Cardiac muscle cell (in vitro differentiated cells and primary cell): ENCODE measurements at regions not wholly inside any gene's neighbourhood (a gene's known extent, or its start where the extent isn't known, plus 50 kb on each side); places are given as distances from the start of the nearest gene placed in this dataset.

ENCODE experiments used
- DNase-seq, 2 donors: peaks; one replicate each; pipeline versions ENCODE4 v3.0.0 to v3.0.0-alpha.2; 2010 to 2017; ENCODE audit warnings: low read depth in 1 of 2, low spot score in 1 of 2
- H3K27ac ChIP-seq: fragments of 200-600 bp; sonication (generic); 2 replicates; pipeline ENCODE4 v1.5.1; 2016
- H3K27me3 ChIP-seq: fragments of 200-600 bp; sonication (generic); 2 replicates; pipeline ENCODE4 v1.6.0; 2016; ENCODE audit warnings: control low read depth
- H3K36me3 ChIP-seq: fragments of 200-600 bp; sonication (generic); 2 replicates; pipeline ENCODE4 v1.5.1; 2016; ENCODE audit warnings: control low read depth
- H3K4me1 ChIP-seq: fragments of 200-600 bp; sonication (generic); 2 replicates; pipeline ENCODE4 v1.8.1; 2017; ENCODE audit warnings: low read depth, mild to moderate bottlenecking, mixed run types
- H3K4me3 ChIP-seq: fragments of 200-600 bp; sonication (generic); 2 replicates; pipeline ENCODE4 v1.5.1; 2016; ENCODE audit warnings: mild to moderate bottlenecking
- H3K9me3 ChIP-seq: fragments of 200-600 bp; sonication (generic); 2 replicates; pipeline ENCODE4 v1.5.1; 2017; ENCODE audit warnings: low read depth, mild to moderate bottlenecking, control low read depth
- TF ChIP-seq, protein P1 (sequence below): IDR thresholded peaks from 2 replicates; pipeline ENCODE4 v1.5.1; 2012; ENCODE audit warnings: low read depth, mild to moderate bottlenecking, low read length

DNA sequence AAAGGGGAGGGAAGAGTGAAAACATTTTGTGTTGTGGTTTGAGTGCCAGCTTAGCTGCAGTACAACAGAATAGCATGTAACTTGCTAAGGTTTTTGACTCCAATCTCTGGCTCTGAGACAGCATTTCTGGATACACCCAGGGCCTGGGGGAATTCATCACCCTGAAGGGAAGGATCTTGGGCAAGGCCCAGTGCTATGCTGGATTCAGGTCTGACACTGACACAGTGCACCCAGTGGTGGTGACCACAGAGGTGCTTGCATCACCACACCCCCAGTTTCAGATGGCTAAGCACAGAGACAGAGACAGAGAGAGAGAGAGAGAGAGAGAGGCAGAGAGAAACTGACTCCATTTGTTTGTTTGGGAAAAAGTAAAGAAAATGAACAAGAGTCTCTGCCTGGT lies 74.1 kb upstream of the KBTBD8 start:
- DNase-seq = no peak
- TF ChIP-seq, protein P1, sequence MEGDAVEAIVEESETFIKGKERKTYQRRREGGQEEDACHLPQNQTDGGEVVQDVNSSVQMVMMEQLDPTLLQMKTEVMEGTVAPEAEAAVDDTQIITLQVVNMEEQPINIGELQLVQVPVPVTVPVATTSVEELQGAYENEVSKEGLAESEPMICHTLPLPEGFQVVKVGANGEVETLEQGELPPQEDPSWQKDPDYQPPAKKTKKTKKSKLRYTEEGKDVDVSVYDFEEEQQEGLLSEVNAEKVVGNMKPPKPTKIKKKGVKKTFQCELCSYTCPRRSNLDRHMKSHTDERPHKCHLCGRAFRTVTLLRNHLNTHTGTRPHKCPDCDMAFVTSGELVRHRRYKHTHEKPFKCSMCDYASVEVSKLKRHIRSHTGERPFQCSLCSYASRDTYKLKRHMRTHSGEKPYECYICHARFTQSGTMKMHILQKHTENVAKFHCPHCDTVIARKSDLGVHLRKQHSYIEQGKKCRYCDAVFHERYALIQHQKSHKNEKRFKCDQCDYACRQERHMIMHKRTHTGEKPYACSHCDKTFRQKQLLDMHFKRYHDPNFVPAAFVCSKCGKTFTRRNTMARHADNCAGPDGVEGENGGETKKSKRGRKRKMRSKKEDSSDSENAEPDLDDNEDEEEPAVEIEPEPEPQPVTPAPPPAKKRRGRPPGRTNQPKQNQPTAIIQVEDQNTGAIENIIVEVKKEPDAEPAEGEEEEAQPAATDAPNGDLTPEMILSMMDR = no peak
- no peaks in the 10 kb centered on the region for H3K27me3 ChIP-seq
- H3K27ac ChIP-seq = no peak overlapping the region
- H3K4me1 ChIP-seq = peaks cover 7% of the 10 kb centered on the region
- H3K4me3 ChIP-seq = no peak overlapping the region
- no peaks in the 10 kb centered on the region for H3K36me3 ChIP-seq
- H3K9me3 ChIP-seq = no peaks in the 10 kb centered on the region

DNA sequence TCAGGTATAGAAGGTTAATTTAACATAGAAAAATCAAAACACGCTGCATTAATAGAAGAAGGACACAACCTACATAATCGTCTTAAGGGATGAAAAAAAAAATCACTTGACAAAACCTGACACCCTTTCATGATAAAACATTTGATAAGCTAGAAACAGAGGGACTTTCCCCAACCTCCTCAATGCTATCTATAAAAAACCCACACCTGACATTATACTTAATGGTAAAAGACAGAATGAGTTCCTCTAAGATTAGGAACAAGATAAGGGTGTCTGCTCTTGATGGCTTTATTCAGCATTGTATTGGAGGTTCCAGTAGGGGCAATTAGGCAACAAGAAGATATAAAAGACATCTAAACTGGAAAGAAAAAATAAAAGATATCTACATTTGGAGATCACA lies 69.9 kb upstream of the KBTBD8 start:
- TF ChIP-seq, protein P1 = no peak
- Histone ChIP-seq H3K9me3 (no peaks in the 10 kb centered on the region), H3K4me1 (peaks cover 21% of the 10 kb centered on the region), H3K27me3 (no peaks in the 10 kb centered on the region), H3K27ac (no peak overlapping the region), H3K4me3 (no peak overlapping the region), H3K36me3 (no peaks in the 10 kb centered on the region)
- DNase-seq = no peak

DNA sequence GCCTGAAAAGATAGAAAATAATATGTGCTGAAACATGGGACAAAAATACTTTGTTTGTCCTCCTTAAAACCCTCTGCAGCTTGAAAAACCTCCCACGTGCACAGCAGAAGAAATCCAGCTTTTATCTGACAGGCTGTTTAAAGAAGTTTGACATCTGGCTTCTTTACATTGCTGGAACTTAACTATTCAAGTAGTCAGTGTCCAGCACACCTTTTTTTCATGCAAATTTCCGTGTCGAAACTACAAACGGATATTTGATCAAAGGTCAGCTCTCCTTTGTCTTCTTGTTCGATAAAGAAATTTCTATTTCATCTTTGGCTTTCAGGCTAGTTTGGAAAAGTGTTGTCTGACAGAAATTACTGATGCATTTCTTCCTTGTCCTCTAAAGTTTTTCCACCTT lies 66.8 kb upstream of the KBTBD8 start:
- Histone ChIP-seq H3K36me3 (no peaks in the 10 kb centered on the region), H3K4me3 (no peak overlapping the region), H3K27me3 (no peaks in the 10 kb centered on the region), H3K9me3 (no peaks in the 10 kb centered on the region), H3K4me1 (peaks cover 21% of the 10 kb centered on the region), H3K27ac (no peak overlapping the region)
- peak in 1 of 2 donors; percentile 6 for DNase-seq
- TF ChIP-seq, protein P1 = no peak

- H3K4me3 ChIP-seq = no peak overlapping the region
- H3K27ac ChIP-seq = no peak overlapping the region
- H3K4me1 ChIP-seq = peaks cover 21% of the 10 kb centered on the region
- TF ChIP-seq, protein P1 = no peak
- H3K27me3 ChIP-seq = no peaks in the 10 kb centered on the region
- no peaks in the 10 kb centered on the region for H3K36me3 ChIP-seq
- no peak for DNase-seq
- no peaks in the 10 kb centered on the region for H3K9me3 ChIP-seq
Observed at GRCh38 chr3:66931699-66932098, 66.4 kb upstream of the KBTBD8 start.

DNA sequence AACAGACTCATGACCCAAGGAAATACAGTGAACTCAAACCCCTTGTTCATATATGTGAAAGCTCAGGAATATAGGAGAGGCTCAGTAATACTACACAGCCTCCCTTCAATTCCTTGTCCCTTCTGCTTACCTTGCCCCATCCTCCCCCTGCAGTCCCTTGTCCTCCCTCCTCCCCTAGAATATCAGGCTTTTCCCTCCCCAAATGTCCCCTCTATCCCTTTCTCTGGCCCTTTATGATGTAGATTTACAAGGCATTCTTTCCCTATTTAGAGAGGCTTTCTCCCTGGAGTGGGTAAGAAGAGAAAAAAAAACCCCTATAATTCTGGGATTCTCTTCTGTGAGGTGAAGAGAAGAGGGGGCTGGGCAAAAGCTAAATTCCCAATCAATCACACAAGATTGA lies 64.9 kb upstream of the KBTBD8 start:
- TF ChIP-seq, protein P1 = no peak
- H3K36me3 ChIP-seq = no peaks in the 10 kb centered on the region
- H3K27me3 ChIP-seq = no peaks in the 10 kb centered on the region
- H3K27ac ChIP-seq = no peak overlapping the region
- H3K4me1 ChIP-seq = peaks cover 20% of the 10 kb centered on the region
- no peak overlapping the region for H3K4me3 ChIP-seq
- no peaks in the 10 kb centered on the region for H3K9me3 ChIP-seq
- DNase-seq = no peak

DNA sequence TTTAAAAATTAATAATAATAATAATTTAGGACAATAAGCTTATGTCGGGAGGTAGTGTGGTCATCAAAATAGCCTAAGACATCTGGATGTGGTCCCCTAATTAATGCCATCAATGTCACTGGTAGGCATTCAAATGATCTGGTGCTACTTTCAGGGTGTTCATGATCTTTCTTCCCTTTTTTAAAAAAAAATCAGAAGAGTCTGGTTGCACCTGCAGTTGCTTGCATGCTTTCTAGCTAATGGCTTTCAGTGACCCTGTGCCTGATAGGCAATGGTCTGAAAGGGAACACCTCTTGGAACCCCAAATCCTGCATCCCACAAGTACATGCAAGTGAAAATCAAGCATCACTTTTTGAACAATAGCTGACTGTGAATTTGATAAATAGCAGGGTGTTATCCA lies 64.1 kb upstream of the KBTBD8 start:
- no peaks in the 10 kb centered on the region for H3K27me3 ChIP-seq
- H3K9me3 ChIP-seq = no peaks in the 10 kb centered on the region
- H3K4me3 ChIP-seq = no peak overlapping the region
- DNase-seq = no peak
- H3K36me3 ChIP-seq = no peaks in the 10 kb centered on the region
- TF ChIP-seq, protein P1 = no peak
- no peak overlapping the region for H3K27ac ChIP-seq
- peaks cover 19% of the 10 kb centered on the region for H3K4me1 ChIP-seq
